ENCODE measurements at regions not wholly inside any gene's neighbourhood (a gene's known extent, or its start where the extent isn't known, plus 50 kb on each side); places are given as distances from the start of the nearest gene placed in this dataset.
"Not testable (repeated sequence)": the region's sequence is repeated elsewhere in the genome, so short reads cannot be mapped to it uniquely, and the experiment has no call there.

GRCh38 chr10:83769281-83769820 is 370.0 kb upstream of the GHITM start:
- DNase-seq (ENCODE audit: low read depth, low spot score) (no peak), FAIRE-seq (no peak)
- H3K9me3 ChIP-seq (ENCODE audit: control insufficient read depth, low read depth, low read length) = no peaks in the 10 kb centered on the region
- H4K20me1 ChIP-seq (ENCODE audit: control insufficient read depth, extremely low read depth, insufficient read depth, low read length) = no peaks in the 10 kb centered on the region
- no peaks in the 10 kb centered on the region for H3K9me1 ChIP-seq (ENCODE audit: control insufficient read depth, extremely low read depth, insufficient read depth, low read length)
- no peak for TF ChIP-seq CTCF (optimal IDR thresholded peaks at IDR 0.05 in 1 of 3, IDR thresholded peaks at IDR 0.05 in 1 of 3, conservative IDR thresholded peaks at IDR 0.05 in 1 of 3; ENCODE audit: extremely low read depth in 1 of 3, insufficient read depth in 2 of 3, low read length in 3 of 3)
- no peak for TF ChIP-seq EZH2 (IDR thresholded peaks at IDR 0.05; ENCODE audit: low read length)
- H3K4me3 ChIP-seq (ENCODE audit: control insufficient read depth in 2 of 3, extremely low read depth in 1 of 3, insufficient read depth in 2 of 3, low read depth in 1 of 3, low read length in 3 of 3) = no peak overlapping the region
- no peaks in the 10 kb centered on the region for H3K36me3 ChIP-seq (ENCODE audit: control insufficient read depth in 2 of 2, extremely low read depth in 1 of 2, insufficient read depth in 2 of 2, low read length in 2 of 2)
- H3K27me3 ChIP-seq (ENCODE audit: control insufficient read depth, extremely low read depth, insufficient read depth, low read length) = no peaks in the 10 kb centered on the region
- H3K4me1 ChIP-seq (ENCODE audit: control insufficient read depth, extremely low read depth, insufficient read depth, low read length) = no peaks in the 10 kb centered on the region
- dilution Hi-C loops (cut with MboI; ENCODE audit: extremely low pct_ligation_motif_present, low sequenced_read_pairs) = no loop called here
- no peak overlapping the region for H2AFZ ChIP-seq (ENCODE audit: control insufficient read depth, low read length)
- H3K4me2 ChIP-seq (ENCODE audit: control insufficient read depth, extremely low read depth, insufficient read depth, low read depth, low read length) = no peak overlapping the region
- no peak overlapping the region for H3K27ac ChIP-seq (ENCODE audit: control insufficient read depth, insufficient read depth, low read length)
- H3K79me2 ChIP-seq (ENCODE audit: control insufficient read depth, insufficient read depth, low read length) = no peaks in the 10 kb centered on the region
- no peak overlapping the region for H3K9ac ChIP-seq (ENCODE audit: control insufficient read depth, extremely low read depth, insufficient read depth, low read length)

DNA sequence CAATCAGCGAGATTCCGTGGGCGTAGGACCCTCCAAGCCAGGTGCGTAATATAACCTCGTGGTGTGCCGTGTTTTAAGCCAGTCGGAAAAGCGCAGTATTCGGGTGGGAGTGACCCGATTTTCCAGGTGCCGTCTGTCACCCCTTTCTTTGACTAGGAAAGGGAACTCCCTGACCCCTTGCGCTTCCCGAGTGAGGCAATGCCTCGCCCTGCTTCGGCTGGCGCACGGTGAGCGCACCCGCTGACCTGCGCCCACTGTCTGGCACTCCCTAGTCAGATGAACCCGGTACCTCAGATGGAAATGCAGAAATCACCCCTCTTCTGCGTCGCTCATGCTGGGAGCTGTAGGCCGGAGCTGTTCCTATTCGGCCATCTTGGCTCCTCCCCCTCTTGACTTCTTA is 352.6 kb upstream of the GHITM start:
- H3K36me3 ChIP-seq (ENCODE audit: control insufficient read depth in 2 of 2, extremely low read depth in 1 of 2, insufficient read depth in 2 of 2, low read length in 2 of 2); H3K27me3 ChIP-seq (ENCODE audit: control insufficient read depth, extremely low read depth, insufficient read depth, low read length); H3K9me3 ChIP-seq (ENCODE audit: control insufficient read depth, low read depth, low read length); H3K27ac ChIP-seq (ENCODE audit: control insufficient read depth, insufficient read depth, low read length); DNase-seq (ENCODE audit: low read depth, low spot score); H3K79me2 ChIP-seq (ENCODE audit: control insufficient read depth, insufficient read depth, low read length); H3K4me2 ChIP-seq (ENCODE audit: control insufficient read depth, extremely low read depth, insufficient read depth, low read depth, low read length); FAIRE-seq; H2AFZ ChIP-seq (ENCODE audit: control insufficient read depth, low read length); H3K4me3 ChIP-seq (ENCODE audit: control insufficient read depth in 2 of 3, extremely low read depth in 1 of 3, insufficient read depth in 2 of 3, low read depth in 1 of 3, low read length in 3 of 3); dilution Hi-C loops (cut with MboI; ENCODE audit: extremely low pct_ligation_motif_present, low sequenced_read_pairs); H3K9ac ChIP-seq (ENCODE audit: control insufficient read depth, extremely low read depth, insufficient read depth, low read length); H4K20me1 ChIP-seq (ENCODE audit: control insufficient read depth, extremely low read depth, insufficient read depth, low read length); H3K4me1 ChIP-seq (ENCODE audit: control insufficient read depth, extremely low read depth, insufficient read depth, low read length); H3K9me1 ChIP-seq (ENCODE audit: control insufficient read depth, extremely low read depth, insufficient read depth, low read length): not testable (repeated sequence)

- no peak overlapping the region for H3K9ac ChIP-seq (ENCODE audit: control insufficient read depth, extremely low read depth, insufficient read depth, low read length)
- TF ChIP-seq CTCF (optimal IDR thresholded peaks at IDR 0.05 in 1 of 3, IDR thresholded peaks at IDR 0.05 in 1 of 3, conservative IDR thresholded peaks at IDR 0.05 in 1 of 3; ENCODE audit: extremely low read depth in 1 of 3, insufficient read depth in 2 of 3, low read length in 3 of 3) (peak in 2 of 3 experiments; percentile 4 to 7), EZH2 (IDR thresholded peaks at IDR 0.05; ENCODE audit: low read length) (no peak)
Observed at GRCh38 chr10:83801983-83802382, 337.3 kb upstream of the GHITM start.

More at GRCh38 chr10:83801983-83802382, 337.3 kb upstream of the GHITM start:
- H3K27ac ChIP-seq (ENCODE audit: control insufficient read depth, insufficient read depth, low read length) = no peak overlapping the region
- H3K4me2 ChIP-seq (ENCODE audit: control insufficient read depth, extremely low read depth, insufficient read depth, low read depth, low read length) = no peak overlapping the region
- H4K20me1 ChIP-seq (ENCODE audit: control insufficient read depth, extremely low read depth, insufficient read depth, low read length) = no peaks in the 10 kb centered on the region
- H3K9me3 ChIP-seq (ENCODE audit: control insufficient read depth, low read depth, low read length) = no peaks in the 10 kb centered on the region
- dilution Hi-C loops (cut with MboI; ENCODE audit: extremely low pct_ligation_motif_present, low sequenced_read_pairs) = no loop called here
- H3K9me1 ChIP-seq (ENCODE audit: control insufficient read depth, extremely low read depth, insufficient read depth, low read length) = no peaks in the 10 kb centered on the region
- no peaks in the 10 kb centered on the region for H3K79me2 ChIP-seq (ENCODE audit: control insufficient read depth, insufficient read depth, low read length)
- no peak overlapping the region for H3K4me3 ChIP-seq (ENCODE audit: control insufficient read depth in 2 of 3, extremely low read depth in 1 of 3, insufficient read depth in 2 of 3, low read depth in 1 of 3, low read length in 3 of 3)
- FAIRE-seq (no peak), DNase-seq (ENCODE audit: low read depth, low spot score) (no peak)
- no peaks in the 10 kb centered on the region for H3K36me3 ChIP-seq (ENCODE audit: control insufficient read depth in 2 of 2, extremely low read depth in 1 of 2, insufficient read depth in 2 of 2, low read length in 2 of 2)
- no peaks in the 10 kb centered on the region for H3K27me3 ChIP-seq (ENCODE audit: control insufficient read depth, extremely low read depth, insufficient read depth, low read length)
- no peaks in the 10 kb centered on the region for H3K4me1 ChIP-seq (ENCODE audit: control insufficient read depth, extremely low read depth, insufficient read depth, low read length)
- H2AFZ ChIP-seq (ENCODE audit: control insufficient read depth, low read length) = no peak overlapping the region

All from keratinocyte (primary cell).